ENCODE measurements at regions not wholly inside any gene's neighbourhood (a gene's known extent, or its start where the extent isn't known, plus 50 kb on each side); places are given as distances from the start of the nearest gene placed in this dataset.

DNA sequence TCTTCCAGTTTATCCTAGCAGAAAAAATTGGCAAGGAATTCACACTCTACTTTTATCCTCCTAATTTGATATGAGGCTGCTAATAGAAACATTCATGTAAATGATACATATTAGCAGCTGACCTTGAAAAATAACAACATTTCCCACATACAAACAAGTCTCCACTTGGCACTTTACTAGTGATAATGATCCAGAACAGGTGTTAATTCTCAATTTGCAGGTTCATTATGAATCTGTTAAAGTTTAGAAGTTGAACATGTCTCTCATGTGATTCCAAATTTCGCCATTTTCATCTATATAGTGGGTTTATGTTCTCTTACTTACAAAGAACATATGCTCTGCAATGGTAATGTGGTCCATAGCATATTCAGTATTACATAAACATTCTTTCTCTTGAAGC is 1396.8 kb upstream of the LRRTM3 start:
- Histone ChIP-seq H3K36me3 (no peaks in the 10 kb centered on the region), H3K9me3 (no peaks in the 10 kb centered on the region), H3K4me3 (no peak overlapping the region), H3K27me3 (no peaks in the 10 kb centered on the region), H3K27ac (no peak overlapping the region), H3K4me1 (no peaks in the 10 kb centered on the region)
- TF ChIP-seq, protein P1, sequence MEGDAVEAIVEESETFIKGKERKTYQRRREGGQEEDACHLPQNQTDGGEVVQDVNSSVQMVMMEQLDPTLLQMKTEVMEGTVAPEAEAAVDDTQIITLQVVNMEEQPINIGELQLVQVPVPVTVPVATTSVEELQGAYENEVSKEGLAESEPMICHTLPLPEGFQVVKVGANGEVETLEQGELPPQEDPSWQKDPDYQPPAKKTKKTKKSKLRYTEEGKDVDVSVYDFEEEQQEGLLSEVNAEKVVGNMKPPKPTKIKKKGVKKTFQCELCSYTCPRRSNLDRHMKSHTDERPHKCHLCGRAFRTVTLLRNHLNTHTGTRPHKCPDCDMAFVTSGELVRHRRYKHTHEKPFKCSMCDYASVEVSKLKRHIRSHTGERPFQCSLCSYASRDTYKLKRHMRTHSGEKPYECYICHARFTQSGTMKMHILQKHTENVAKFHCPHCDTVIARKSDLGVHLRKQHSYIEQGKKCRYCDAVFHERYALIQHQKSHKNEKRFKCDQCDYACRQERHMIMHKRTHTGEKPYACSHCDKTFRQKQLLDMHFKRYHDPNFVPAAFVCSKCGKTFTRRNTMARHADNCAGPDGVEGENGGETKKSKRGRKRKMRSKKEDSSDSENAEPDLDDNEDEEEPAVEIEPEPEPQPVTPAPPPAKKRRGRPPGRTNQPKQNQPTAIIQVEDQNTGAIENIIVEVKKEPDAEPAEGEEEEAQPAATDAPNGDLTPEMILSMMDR (IDR thresholded peaks at IDR 0.05) = no peak
- TF ChIP-seq POLR2A (IDR thresholded peaks at IDR 0.05) (no peak), EP300 (IDR thresholded peaks at IDR 0.05) (no peak), POLR2AphosphoS5 (IDR thresholded peaks at IDR 0.05) (no peak)
- WGBS = 66% methylated on average over 1 of the region's 1 CpG
- DNase-seq (ENCODE audit: low spot score in 2 of 2) = no peak

DNA sequence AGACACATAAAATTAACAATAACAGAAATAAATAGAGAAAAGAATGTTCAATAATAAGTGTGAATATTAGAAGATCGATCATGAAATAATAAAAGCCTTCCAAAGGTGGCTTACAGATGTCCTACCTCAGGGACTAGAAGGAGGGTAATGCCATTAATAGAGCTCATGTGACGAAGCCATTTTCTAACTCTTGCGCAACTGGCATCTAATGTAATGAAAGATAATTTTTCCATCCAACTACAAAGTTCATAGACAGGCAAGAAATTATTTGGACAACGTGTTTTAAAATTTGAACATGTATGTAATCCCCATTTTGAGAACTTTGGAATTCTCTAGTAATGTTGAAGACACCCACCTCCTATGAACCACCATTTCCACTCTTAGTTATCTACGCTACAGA is 1394.3 kb upstream of the LRRTM3 start:
- H3K36me3 ChIP-seq = no peaks in the 10 kb centered on the region
- WGBS = 94% methylated on average over 5 of the region's 5 CpGs
- H3K9me3 ChIP-seq = no peaks in the 10 kb centered on the region
- TF ChIP-seq POLR2AphosphoS5 (IDR thresholded peaks at IDR 0.05) = no peak
- TF ChIP-seq EP300 (IDR thresholded peaks at IDR 0.05) = no peak
- TF ChIP-seq POLR2A (IDR thresholded peaks at IDR 0.05) = no peak
- TF ChIP-seq, protein P1 (IDR thresholded peaks at IDR 0.05) = no peak
- no peak overlapping the region for H3K4me3 ChIP-seq
- no peaks in the 10 kb centered on the region for H3K27me3 ChIP-seq
- DNase-seq (ENCODE audit: low spot score in 2 of 2) = no peak
- no peak overlapping the region for H3K27ac ChIP-seq
- no peaks in the 10 kb centered on the region for H3K4me1 ChIP-seq

DNA sequence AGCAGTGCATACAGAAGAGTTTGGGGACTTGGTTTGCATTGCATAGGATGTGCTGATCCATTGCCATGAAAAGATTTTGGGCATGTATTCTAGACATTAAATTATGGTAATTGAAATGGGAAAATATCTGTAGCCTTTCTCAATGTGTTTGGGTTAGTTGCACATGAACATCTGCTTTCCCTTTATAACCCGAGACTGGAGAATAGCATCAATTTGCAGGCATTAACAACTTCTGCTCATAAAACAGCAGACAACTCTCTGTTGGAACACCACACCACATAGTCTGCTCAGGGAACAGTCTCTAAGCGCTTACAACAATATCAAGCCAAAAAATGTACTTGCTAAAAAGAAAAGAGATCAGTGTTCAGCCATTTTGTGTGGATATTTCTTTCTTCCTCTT is 1391.1 kb upstream of the LRRTM3 start:
- Histone ChIP-seq H3K4me1 (no peaks in the 10 kb centered on the region), H3K27ac (no peak overlapping the region), H3K27me3 (no peaks in the 10 kb centered on the region), H3K9me3 (no peaks in the 10 kb centered on the region), H3K36me3 (no peaks in the 10 kb centered on the region), H3K4me3 (no peak overlapping the region)
- DNase-seq (ENCODE audit: low spot score in 2 of 2) = no peak
- WGBS = 57% methylated on average over 2 of the region's 2 CpGs
- TF ChIP-seq, protein P1 (IDR thresholded peaks at IDR 0.05) = no peak
- TF ChIP-seq POLR2A (IDR thresholded peaks at IDR 0.05) (no peak), POLR2AphosphoS5 (IDR thresholded peaks at IDR 0.05) (no peak), EP300 (IDR thresholded peaks at IDR 0.05) (no peak)

DNA sequence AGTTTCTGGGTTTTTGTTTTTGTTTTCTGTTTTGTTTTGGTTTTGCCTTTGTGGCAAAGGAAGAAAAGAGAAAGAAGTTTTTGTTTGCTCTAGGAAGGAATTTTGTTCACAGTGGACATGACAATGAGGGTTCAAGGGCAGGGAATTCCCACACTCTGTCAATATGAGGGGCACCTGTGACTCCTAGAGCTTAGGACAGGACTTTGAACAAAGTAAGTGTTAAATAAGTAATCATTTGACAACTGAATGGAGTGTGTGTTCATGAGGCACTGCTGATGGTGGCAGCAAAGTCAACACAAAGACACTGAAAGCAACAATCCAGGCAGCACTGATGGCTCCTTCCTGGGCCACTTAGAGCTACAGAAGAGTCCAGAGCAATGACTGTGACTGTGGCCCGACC is 1381.1 kb upstream of the LRRTM3 start:
- Histone ChIP-seq H3K27me3 (no peaks in the 10 kb centered on the region), H3K4me3 (no peak overlapping the region), H3K36me3 (no peaks in the 10 kb centered on the region), H3K4me1 (no peaks in the 10 kb centered on the region), H3K27ac (no peak overlapping the region), H3K9me3 (no peaks in the 10 kb centered on the region)
- WGBS = 81% methylated on average over 1 of the region's 1 CpG
- no peak for TF ChIP-seq POLR2AphosphoS5 (IDR thresholded peaks at IDR 0.05)
- TF ChIP-seq, protein P1 (IDR thresholded peaks at IDR 0.05) = no peak
- TF ChIP-seq EP300 (IDR thresholded peaks at IDR 0.05) = no peak
- no peak for TF ChIP-seq POLR2A (IDR thresholded peaks at IDR 0.05)
- no peak for DNase-seq (ENCODE audit: low spot score in 2 of 2)

DNA sequence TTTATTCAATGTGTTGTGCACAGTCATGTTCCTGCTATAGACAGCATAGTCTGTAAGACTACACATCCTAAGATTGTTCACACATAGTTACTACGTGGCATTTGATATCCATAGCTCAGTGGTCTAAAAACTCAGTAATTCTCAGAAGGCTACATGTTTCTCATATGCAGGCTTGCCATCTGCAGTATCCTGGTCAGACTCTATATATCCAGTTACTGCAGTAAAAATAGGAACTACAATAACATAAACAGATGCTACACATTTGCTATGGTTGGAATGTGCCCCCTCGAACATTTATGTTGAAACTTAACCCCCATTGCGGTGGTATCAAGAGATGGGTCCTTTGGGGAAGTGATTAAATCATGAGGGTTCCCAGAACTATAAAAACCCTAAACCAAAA is 1377.8 kb upstream of the LRRTM3 start:
- 72% methylated on average over 3 of the region's 3 CpGs for WGBS
- H3K27ac ChIP-seq = no peak overlapping the region
- TF ChIP-seq, protein P1 (IDR thresholded peaks at IDR 0.05) = no peak
- TF ChIP-seq POLR2A (IDR thresholded peaks at IDR 0.05) (no peak), POLR2AphosphoS5 (IDR thresholded peaks at IDR 0.05) (no peak), EP300 (IDR thresholded peaks at IDR 0.05) (no peak)
- H3K9me3 ChIP-seq = no peaks in the 10 kb centered on the region
- no peak for DNase-seq (ENCODE audit: low spot score in 2 of 2)
- H3K4me3 ChIP-seq = no peak overlapping the region
- H3K36me3 ChIP-seq = no peaks in the 10 kb centered on the region
- no peaks in the 10 kb centered on the region for H3K27me3 ChIP-seq
- no peaks in the 10 kb centered on the region for H3K4me1 ChIP-seq
